H1 (cell line): ENCODE measurements at regions not wholly inside any gene's neighbourhood (a gene's known extent, or its start where the extent isn't known, plus 50 kb on each side); places are given as distances from the start of the nearest gene placed in this dataset.

Experiments used
- CEBPB ChIP-seq: IDR thresholded peaks from 2 replicates; pipeline ENCODE4 v1.6.1; 2012; ENCODE audit warnings: low read depth, low read length
- EGR1 ChIP-seq: IDR thresholded peaks from 2 replicates; pipeline ENCODE4 v1.6.1; 2011; ENCODE audit warnings: low read depth, low read length, borderline replicate concordance
- EZH2 ChIP-seq: fragments of 200-600 bp; sonication (generic); IDR thresholded peaks from 2 replicates; pipeline ENCODE4 v1.7.1; 2012; ENCODE audit warnings: low read depth, mild to moderate bottlenecking, moderate library complexity, low read length, inconsistent platforms; ENCODE audit not compliant: severe bottlenecking
- KDM1A ChIP-seq: fragments of 200-600, 300-600 bp; sonication (generic); IDR thresholded peaks from 2 replicates; pipeline ENCODE4 v1.7.1; 2016; ENCODE audit warnings: mild to moderate bottlenecking, low read length, borderline replicate concordance
- RBBP5 ChIP-seq: IDR thresholded peaks from 2 replicates; pipeline ENCODE4 v1.7.1; 2012; ENCODE audit warnings: low read depth, mild to moderate bottlenecking, inconsistent platforms, low read length, moderate library complexity, borderline replicate concordance
- SIRT6 ChIP-seq: IDR thresholded peaks from one replicate; pipeline ENCODE4 v1.7.1; 2012; ENCODE audit warnings: low read length, inconsistent platforms
- TF ChIP-seq, protein P1 (sequence below): IDR thresholded peaks from 2 replicates; pipeline ENCODE4 v1.6.1; 2011; ENCODE audit warnings: low read depth, mild to moderate bottlenecking, low read length; ENCODE audit not compliant: insufficient read depth

DNA sequence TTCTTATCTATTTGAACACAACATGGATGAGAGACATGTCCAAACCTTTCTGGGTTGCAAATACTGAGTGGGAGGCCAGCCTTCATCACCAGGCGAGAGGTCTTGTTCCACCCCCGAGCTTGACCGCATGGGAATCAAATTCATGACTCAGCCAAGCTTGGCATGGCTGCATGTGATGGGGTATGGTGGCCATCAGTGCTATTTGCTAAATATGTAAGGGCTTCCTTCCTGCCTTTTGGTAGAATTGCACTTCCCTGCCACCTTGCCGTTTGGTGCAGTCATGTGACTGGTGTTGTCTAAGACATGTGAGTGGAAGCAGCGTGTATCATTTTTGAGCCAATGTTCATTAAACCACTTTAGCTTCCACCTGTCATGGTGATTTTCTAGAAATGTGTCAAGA lies 508.9 kb upstream of the SULF2 start (continued):
- TF ChIP-seq RBBP5 = no peak
- TF ChIP-seq, protein P1, sequence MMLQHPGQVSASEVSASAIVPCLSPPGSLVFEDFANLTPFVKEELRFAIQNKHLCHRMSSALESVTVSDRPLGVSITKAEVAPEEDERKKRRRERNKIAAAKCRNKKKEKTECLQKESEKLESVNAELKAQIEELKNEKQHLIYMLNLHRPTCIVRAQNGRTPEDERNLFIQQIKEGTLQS = no peak
- no peak for TF ChIP-seq EGR1
- TF ChIP-seq EZH2 = no peak
- no peak for TF ChIP-seq KDM1A
- no peak for TF ChIP-seq SIRT6
- TF ChIP-seq CEBPB = no peak
